Nephron (organoid): ENCODE measurements at regions not wholly inside any gene's neighbourhood (a gene's known extent, or its start where the extent isn't known, plus 50 kb on each side); places are given as distances from the start of the nearest gene placed in this dataset.
"Not testable (repeated sequence)": the region's sequence is repeated elsewhere in the genome, so short reads cannot be mapped to it uniquely, and the experiment has no call there.

Experiments
- H3K27ac Mint-ChIP-seq, 3 experiments: 2 replicates each; pipeline ENCODE4 v1.8.0; 2020; ENCODE audit warnings: mixed read lengths in 3 of 3, mild to moderate bottlenecking in 2 of 3, moderate library complexity in 1 of 3
- H3K27me3 Mint-ChIP-seq: 2 replicates; pipeline ENCODE4 v1.8.0; 2021; ENCODE audit warnings: low read depth, mild to moderate bottlenecking, moderate library complexity, mixed read lengths
- H3K36me3 Mint-ChIP-seq: 2 replicates; pipeline ENCODE4 v1.8.0; 2020; ENCODE audit warnings: low read depth, mixed read lengths
- H3K4me1 Mint-ChIP-seq: 2 replicates; pipeline ENCODE4 v1.8.0; 2020; ENCODE audit warnings: mixed read lengths
- H3K4me3 Mint-ChIP-seq, 3 experiments: 2 replicates each; pipeline ENCODE4 v1.8.0; 2020; ENCODE audit warnings: mild to moderate bottlenecking in 3 of 3, mixed read lengths in 3 of 3, moderate library complexity in 2 of 3
- H3K9me3 Mint-ChIP-seq: 2 replicates; pipeline ENCODE4 v1.8.0; 2020; ENCODE audit warnings: mixed read lengths
- CTCF ChIP-seq, 3 experiments: fragments of 200-600 bp; sonication (generic); IDR thresholded peaks; one replicate each; pipeline ENCODE4 v1.5.0; 2021; ENCODE audit warnings: antibody characterized with exemption in 3 of 3; ENCODE audit not compliant: unreplicated experiment in 3 of 3

- Mint-ChIP-seq H3K27me3 (peaks cover 35% of the 10 kb centered on the region), H3K9me3 (no peaks in the 10 kb centered on the region), H3K27ac (no peak overlapping the region), H3K4me1 (no peaks in the 10 kb centered on the region), H3K36me3 (no peaks in the 10 kb centered on the region), H3K4me3 (no peak overlapping the region)
- TF ChIP-seq CTCF (IDR thresholded peaks at IDR 0.05; ENCODE audit: unreplicated experiment in 3 of 3): no peak
These were observed 261.8 kb downstream of the GATA3 start for GRCh38 chr10:8316284-8316683.

- H3K9me3 Mint-ChIP-seq, H3K4me1 Mint-ChIP-seq, H3K27ac Mint-ChIP-seq, H3K4me3 Mint-ChIP-seq, H3K36me3 Mint-ChIP-seq: not testable (repeated sequence)
- peaks cover 31% of the 10 kb centered on the region for H3K27me3 Mint-ChIP-seq
These were observed 263.9 kb downstream of the GATA3 start for GRCh38 chr10:8318429-8318828.

- H3K4me3 Mint-ChIP-seq: no peak overlapping the region
- H3K4me1 Mint-ChIP-seq: peaks cover 12% of the 10 kb centered on the region
- H3K36me3 Mint-ChIP-seq: no peaks in the 10 kb centered on the region
- H3K9me3 Mint-ChIP-seq: no peaks in the 10 kb centered on the region
- TF ChIP-seq CTCF (IDR thresholded peaks at IDR 0.05; ENCODE audit: unreplicated experiment in 3 of 3): no peak
- H3K27me3 Mint-ChIP-seq: peaks cover 29% of the 10 kb centered on the region
- no peak overlapping the region for H3K27ac Mint-ChIP-seq
These were observed 264.5 kb downstream of the GATA3 start for GRCh38 chr10:8318956-8319355.

GRCh38 chr10:8319704-8320103, 265.2 kb downstream of the GATA3 start:
- Mint-ChIP-seq H3K9me3 (no peaks in the 10 kb centered on the region), H3K27me3 (peaks cover 29% of the 10 kb centered on the region)

GRCh38 chr10:8321990-8322389, 267.5 kb downstream of the GATA3 start:
- Mint-ChIP-seq H3K4me3 (no peak overlapping the region), H3K4me1 (peaks cover 14% of the 10 kb centered on the region), H3K27ac (no peak overlapping the region), H3K27me3 (peaks cover 38% of the 10 kb centered on the region), H3K36me3 (no peaks in the 10 kb centered on the region), H3K9me3 (no peaks in the 10 kb centered on the region)
- no peak for TF ChIP-seq CTCF (IDR thresholded peaks at IDR 0.05; ENCODE audit: unreplicated experiment in 3 of 3)

More at GRCh38 chr10:8319704-8320103, 265.2 kb downstream of the GATA3 start:
- Mint-ChIP-seq H3K4me1 (peaks cover 14% of the 10 kb centered on the region), H3K36me3 (no peaks in the 10 kb centered on the region), H3K4me3 (no peak overlapping the region), H3K27ac (no peak overlapping the region)
- TF ChIP-seq CTCF (IDR thresholded peaks at IDR 0.05; ENCODE audit: unreplicated experiment in 3 of 3): no peak

- no peaks in the 10 kb centered on the region for H3K36me3 Mint-ChIP-seq
- peaks cover 52% of the 10 kb centered on the region for H3K27me3 Mint-ChIP-seq
- H3K27ac Mint-ChIP-seq: no peak overlapping the region
- H3K9me3 Mint-ChIP-seq: no peaks in the 10 kb centered on the region
- peaks cover 14% of the 10 kb centered on the region for H3K4me1 Mint-ChIP-seq
- TF ChIP-seq CTCF (IDR thresholded peaks at IDR 0.05; ENCODE audit: unreplicated experiment in 3 of 3): no peak
- H3K4me3 Mint-ChIP-seq: no peak overlapping the region
These were observed 269.1 kb downstream of the GATA3 start for GRCh38 chr10:8323428-8324054.
